ENCODE measurements at regions not wholly inside any gene's neighbourhood (a gene's known extent, or its start where the extent isn't known, plus 50 kb on each side); places are given as distances from the start of the nearest gene placed in this dataset.

- H3K4me2 ChIP-seq (ENCODE audit: insufficient read depth in 1 of 2, low read depth in 2 of 2, low read length in 2 of 2), result no peak overlapping the region
- FAIRE-seq (peak; percentile 32), DNase-seq (ENCODE audit: low read depth in 1 of 2, low spot score in 2 of 2) (no peak)
- H3K56ac ChIP-seq (replicated peaks; ENCODE audit: insufficient read length, low read depth, low read length), result no peak overlapping the region
- H4K91ac ChIP-seq (replicated peaks; ENCODE audit: insufficient read length, low read length), result no peak overlapping the region
- WGBS, 2 experiments (ENCODE audit: extremely low coverage in 1 of 2, insufficient coverage in 1 of 2, insufficient read length in 1 of 2, insufficient replicate concordance in 2 of 2, low coverage in 1 of 2, low lambda C conversion rate in 2 of 2, missing lambda C conversion rate in 1 of 2), result 90% methylated on average over 2 of the region's 2 CpGs; no CpG with 5 or more reads in 1 of the 2 experiments
- no peak overlapping the region for H2AFZ ChIP-seq (ENCODE audit: low read length)
- H3K4me3 ChIP-seq (ENCODE audit: extremely low read depth in 1 of 4, insufficient read depth in 2 of 4, low read depth in 3 of 4, low read length in 4 of 4), result no peak overlapping the region
- no peak overlapping the region for H3K14ac ChIP-seq (ENCODE audit: insufficient read length)
- H3K23me2 ChIP-seq (ENCODE audit: low read depth, low read length), result no peaks in the 10 kb centered on the region; the same call in 1 of the 2 replicates
- H3K36me3 ChIP-seq (ENCODE audit: control insufficient read depth in 2 of 4, insufficient read depth in 4 of 4, low read length in 3 of 4), result no peaks in the 10 kb centered on the region
- H3K9me3 ChIP-seq (ENCODE audit: insufficient read depth in 2 of 2, low read depth in 1 of 2, low read length in 1 of 2), result no peaks in the 10 kb centered on the region
- H2BK20ac ChIP-seq (ENCODE audit: low read length), result no peak overlapping the region
- H2BK5ac ChIP-seq (ENCODE audit: low read depth, low read length), result no peak overlapping the region
- peaks cover 0 to 4% (median 0%) of the 10 kb centered on the region in 4 experiments; a peak in 1 of 7 replicates for H3K4me1 ChIP-seq (replicated peaks in 1 of 4; ENCODE audit: control insufficient read depth in 3 of 4, insufficient read depth in 4 of 4, low read length in 3 of 4)
- H3K27me3 ChIP-seq (replicated peaks in 1 of 4; ENCODE audit: control insufficient read depth in 3 of 4, extremely low read depth in 1 of 4, insufficient read depth in 3 of 4, low read length in 3 of 4), result no peaks in the 10 kb centered on the region
- H3K79me1 ChIP-seq (ENCODE audit: low read depth, low read length), result no peaks in the 10 kb centered on the region
- H3K18ac ChIP-seq (ENCODE audit: extremely low read depth, low read length), result no peak overlapping the region
- H2BK120ac ChIP-seq (replicated peaks; ENCODE audit: low read depth, low read length), result no peak overlapping the region
- no peak overlapping the region for H4K8ac ChIP-seq (ENCODE audit: extremely low read depth, insufficient read depth, low read length)
- H3K4ac ChIP-seq (replicated peaks; ENCODE audit: insufficient read length, low read depth, low read length), result no peak overlapping the region
- no peak overlapping the region for H2BK15ac ChIP-seq (ENCODE audit: low read length)
- H2BK12ac ChIP-seq (ENCODE audit: low read depth, low read length), result no peak overlapping the region
- no peak overlapping the region for H3K9ac ChIP-seq (replicated peaks in 1 of 4; ENCODE audit: extremely low read depth in 1 of 4, low read depth in 3 of 4, low read length in 3 of 4)
- no peak overlapping the region for H2AK5ac ChIP-seq (ENCODE audit: low read depth, low read length)
- ChIA-PET POLR2A (ENCODE audit: partially characterized antibody) (no interaction called here), CTCF (ENCODE audit: partially characterized antibody) (no interaction called here)
- TF ChIP-seq RAD21 (IDR thresholded peaks at IDR 0.05 in 1 of 2, conservative IDR thresholded peaks at IDR 0.05 in 1 of 2; ENCODE audit: low read depth in 2 of 2, low read length in 2 of 2) (peak; percentile 35 to 38; a peak in 3 of 4 replicates), ZNF274 (IDR thresholded peaks at IDR 0.05; ENCODE audit: borderline replicate concordance, extremely low read depth, low read length) (no peak), SP1 (IDR thresholded peaks at IDR 0.05; ENCODE audit: low read depth, low read length) (no peak), POU5F1 (IDR thresholded peaks at IDR 0.05; ENCODE audit: low read depth, low read length) (no peak), TCF12 (IDR thresholded peaks at IDR 0.05; ENCODE audit: low read depth, low read length) (no peak)
- H4K20me1 ChIP-seq (replicated peaks in 1 of 2; ENCODE audit: control insufficient read depth in 1 of 2, insufficient read depth in 2 of 2, low read length in 2 of 2), result no peaks in the 10 kb centered on the region
- no peak overlapping the region for H3K27ac ChIP-seq (ENCODE audit: low read depth, low read length)
- H4K5ac ChIP-seq (ENCODE audit: insufficient read length, low read depth, low read length), result no peak overlapping the region
- no peaks in the 10 kb centered on the region for H3K79me2 ChIP-seq (ENCODE audit: control insufficient read depth in 1 of 2, insufficient read depth in 2 of 2, low read length in 2 of 2)
- no peak overlapping the region for H3K23ac ChIP-seq (ENCODE audit: insufficient read length)
Observed at GRCh38 chr9:106717686-106718085, 145.3 kb upstream of the ZNF462 start.

Measured in H1 (cell line).